ENCODE measurements at regions not wholly inside any gene's neighbourhood (a gene's known extent, or its start where the extent isn't known, plus 50 kb on each side); places are given as distances from the start of the nearest gene placed in this dataset.

DNA sequence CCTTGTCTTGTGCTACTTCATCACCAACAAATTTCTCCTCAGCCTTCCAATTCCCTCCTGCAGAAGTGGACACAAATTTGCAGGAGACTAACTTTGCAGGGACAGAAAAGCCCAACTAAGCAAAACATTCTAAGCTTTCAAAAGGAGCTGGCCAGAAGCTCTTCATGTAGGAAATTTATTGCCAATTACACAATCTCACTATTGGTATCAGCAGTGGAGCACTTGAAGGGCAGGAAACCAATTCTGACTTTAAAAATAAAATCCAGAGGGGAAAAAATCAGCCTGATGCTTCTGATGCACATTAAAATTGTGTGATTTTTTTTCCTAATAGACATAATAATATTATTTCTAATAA is 193.3 kb downstream of the LY86 start:
- no peaks in the 10 kb centered on the region for H3K9me1 ChIP-seq (ENCODE audit: control insufficient read depth, insufficient read depth, low read length)
- no peak overlapping the region for H3K4me2 ChIP-seq (ENCODE audit: insufficient read depth, low read length)
- in situ Hi-C loops (cut with MboI) = no loop called here
- no TSS peak for BruUV-seq (replicated peaks)
- DNase-seq (ENCODE audit: extremely low read depth in 1 of 4, low spot score in 3 of 4) = no peak
- TF ChIP-seq SMC3 (conservative IDR thresholded peaks at IDR 0.05; ENCODE audit: insufficient read depth, low read depth, low read length) (no peak), TRIM28 (IDR thresholded peaks at IDR 0.05) (no peak), ERF (CRISPR knock-in tag; IDR thresholded peaks at IDR 0.05) (no peak)
- no peak overlapping the region for H2AFZ ChIP-seq (ENCODE audit: low read depth, low read length)
- no peaks in the 10 kb centered on the region for H4K20me1 ChIP-seq (replicated peaks; ENCODE audit: control insufficient read depth, insufficient read depth, low read length)
- H3K4me3 ChIP-seq = no peak overlapping the region
- H3K4me1 ChIP-seq (replicated peaks in 1 of 2; ENCODE audit: control insufficient read depth in 2 of 2, insufficient read depth in 2 of 2, low read length in 2 of 2) = no peaks in the 10 kb centered on the region
- peaks cover 13% of the 10 kb centered on the region in 2 experiments for H3K27me3 ChIP-seq (ENCODE audit: control insufficient read depth in 2 of 2, insufficient read depth in 2 of 2, low read length in 2 of 2)
- no peaks in the 10 kb centered on the region for H3K9me3 ChIP-seq (replicated peaks; ENCODE audit: control insufficient read depth, insufficient read depth, low read depth, low read length)
- POLR2A ChIA-PET = interaction anchor here (1.0 kb wide), 2 partner anchors 9 to 26 kb away, joined by 3 read pairs; no protein-coding TSS in a partner anchor
- no peaks in the 10 kb centered on the region for H3K36me3 ChIP-seq (ENCODE audit: control insufficient read depth, insufficient read depth, low read length)
- CTCF ChIA-PET (ENCODE audit: low intra/inter-chr PET ratio) = no interaction called here
- no peak for FAIRE-seq
- no peak for ATAC-seq
- H3K27ac ChIP-seq (ENCODE audit: extremely low read depth, low read depth, low read length) = no peak overlapping the region
- no peak overlapping the region for H3K9ac ChIP-seq (ENCODE audit: insufficient read depth in 1 of 2, low read depth in 2 of 2, low read length in 2 of 2)
- intact Hi-C loops (cut with micrococcal nuclease) = loop anchor here (10.0 kb wide), 1 partner anchor 133 kb away; no protein-coding TSS in a partner anchor
- H3K79me2 ChIP-seq (ENCODE audit: control insufficient read depth, insufficient read depth, low read length) = no peaks in the 10 kb centered on the region

GRCh38 chr6:6783721-6784120 is 195.2 kb downstream of the LY86 start:
- FAIRE-seq = no peak
- POLR2A ChIA-PET = interaction anchor here (0.8 to 3.8 kb wide), 4 partner anchors 10 to 326 kb away, joined by 3 to 9 read pairs (median 3); no protein-coding TSS in a partner anchor
- Histone ChIP-seq H3K9ac (ENCODE audit: insufficient read depth in 1 of 2, low read depth in 2 of 2, low read length in 2 of 2) (no peak overlapping the region), H4K20me1 (replicated peaks; ENCODE audit: control insufficient read depth, insufficient read depth, low read length) (no peaks in the 10 kb centered on the region), H3K27ac (ENCODE audit: extremely low read depth, low read depth, low read length) (no peak overlapping the region), H2AFZ (ENCODE audit: low read depth, low read length) (no peak overlapping the region), H3K4me3 (no peak overlapping the region), H3K79me2 (ENCODE audit: control insufficient read depth, insufficient read depth, low read length) (no peaks in the 10 kb centered on the region), H3K27me3 (ENCODE audit: control insufficient read depth in 2 of 2, insufficient read depth in 2 of 2, low read length in 2 of 2) (peaks cover 12 to 13% of the 10 kb centered on the region in 2 experiments), H3K9me3 (replicated peaks; ENCODE audit: control insufficient read depth, insufficient read depth, low read depth, low read length) (no peaks in the 10 kb centered on the region), H3K36me3 (ENCODE audit: control insufficient read depth, insufficient read depth, low read length) (no peaks in the 10 kb centered on the region), H3K4me2 (ENCODE audit: insufficient read depth, low read length) (no peak overlapping the region), H3K9me1 (ENCODE audit: control insufficient read depth, insufficient read depth, low read length) (no peaks in the 10 kb centered on the region), H3K4me1 (replicated peaks in 1 of 2; ENCODE audit: control insufficient read depth in 2 of 2, insufficient read depth in 2 of 2, low read length in 2 of 2) (peaks cover 0 to 4% of the 10 kb centered on the region in 2 experiments; a peak in 2 of 5 replicates)
- intact Hi-C loops (cut with micrococcal nuclease) (loop anchor here (10.0 kb wide), 1 partner anchor 131 kb away; no protein-coding TSS in a partner anchor), in situ Hi-C loops (cut with MboI) (no loop called here)
- DNase-seq (ENCODE audit: extremely low read depth in 1 of 4, low spot score in 3 of 4) = no peak
- no peak for ATAC-seq
- 31% methylated on average over 2 of the region's 2 CpGs for WGBS (ENCODE audit: insufficient coverage, low coverage, missing lambda C conversion rate)
- CTCF ChIA-PET (ENCODE audit: low intra/inter-chr PET ratio) = no interaction called here
- BruUV-seq (replicated peaks) = no TSS peak
- no peak for TF ChIP-seq ARHGAP35 (IDR thresholded peaks at IDR 0.05; ENCODE audit: partially characterized antibody)
- TF ChIP-seq ILK (tag; IDR thresholded peaks at IDR 0.05; ENCODE audit: borderline replicate concordance, low read depth) = no peak
- no peak for TF ChIP-seq ZNF79 (CRISPR knock-in tag; IDR thresholded peaks at IDR 0.05; ENCODE audit: low read depth)
- no peak for TF ChIP-seq RAD51 (IDR thresholded peaks at IDR 0.05; ENCODE audit: borderline replicate concordance, low read depth)
- no peak for TF ChIP-seq FOXA1 (IDR thresholded peaks at IDR 0.05; ENCODE audit: borderline replicate concordance)
- no peak for TF ChIP-seq CUX1 (CRISPR knock-in tag; IDR thresholded peaks at IDR 0.05)

Measured in K562 (cell line).